ENCODE measurements at regions not wholly inside any gene's neighbourhood (a gene's known extent, or its start where the extent isn't known, plus 50 kb on each side); places are given as distances from the start of the nearest gene placed in this dataset.

- no peaks in the 10 kb centered on the region for H3K27me3 Mint-ChIP-seq (ENCODE audit: insufficient read depth)
- TF ChIP-seq CTCF (conservative IDR thresholded peaks at IDR 0.05), result peak; percentile 54
- H3K9me3 Mint-ChIP-seq, result no peaks in the 10 kb centered on the region
- Histone ChIP-seq H3K4me1 (ENCODE audit: control insufficient read depth, insufficient read depth, low read length) (peaks cover 20% of the 10 kb centered on the region), H3K4me3 (ENCODE audit: low read length) (no peak overlapping the region), H3K27ac (ENCODE audit: low read depth, low read length) (no peak overlapping the region), H3K36me3 (ENCODE audit: control insufficient read depth, insufficient read depth, low read length) (no peaks in the 10 kb centered on the region), H3K9ac (ENCODE audit: extremely low read depth, low read length, poor library complexity, severe bottlenecking) (no peak overlapping the region), H3K27me3 (ENCODE audit: control insufficient read depth, insufficient read depth, low read length, poor library complexity, severe bottlenecking) (no peaks in the 10 kb centered on the region), H3K9me3 (ENCODE audit: control insufficient read depth, low read length) (no peaks in the 10 kb centered on the region)
- DNase-seq, result no peak
- no CpG with 5 or more reads among the region's 1 CpG for WGBS, 2 experiments (ENCODE audit: insufficient coverage in 1 of 2, insufficient read length in 1 of 2)
- no peak overlapping the region for H3K4me3 Mint-ChIP-seq
- H3K36me3 Mint-ChIP-seq (ENCODE audit: low read depth), result peaks cover 3% of the 10 kb centered on the region
- peaks cover 42% of the 10 kb centered on the region for H3K4me1 Mint-ChIP-seq
- H3K27ac Mint-ChIP-seq, result no peak overlapping the region
These were observed 68.3 kb upstream of the DST start for GRCh38 chr6:56710967-56711366.

- no peaks in the 10 kb centered on the region for H3K27me3 ChIP-seq (ENCODE audit: control insufficient read depth, insufficient read depth, low read length, poor library complexity, severe bottlenecking)
- no peaks in the 10 kb centered on the region for H3K9me3 ChIP-seq (ENCODE audit: control insufficient read depth, low read length)
- H3K36me3 ChIP-seq (ENCODE audit: control insufficient read depth, insufficient read depth, low read length), result no peaks in the 10 kb centered on the region
- Mint-ChIP-seq H3K36me3 (ENCODE audit: low read depth) (peaks cover 3% of the 10 kb centered on the region), H3K4me1 (peaks cover 29% of the 10 kb centered on the region), H3K27me3 (ENCODE audit: insufficient read depth) (no peaks in the 10 kb centered on the region), H3K9me3 (no peaks in the 10 kb centered on the region), H3K4me3 (no peak overlapping the region), H3K27ac (peak overlapping the region; percentile 53)
- DNase-seq, result no peak
- no peak overlapping the region for H3K9ac ChIP-seq (ENCODE audit: extremely low read depth, low read length, poor library complexity, severe bottlenecking)
- H3K4me3 ChIP-seq (ENCODE audit: low read length), result no peak overlapping the region
- H3K27ac ChIP-seq (ENCODE audit: low read depth, low read length), result no peak overlapping the region
- peaks cover 9% of the 10 kb centered on the region for H3K4me1 ChIP-seq (ENCODE audit: control insufficient read depth, insufficient read depth, low read length)
- 94 to 100% methylated on average over 1 to 4 of the region's 4 CpGs for WGBS, 2 experiments (ENCODE audit: insufficient coverage in 1 of 2, insufficient read length in 1 of 2)
- TF ChIP-seq CTCF (conservative IDR thresholded peaks at IDR 0.05), result no peak
These were observed 67.0 kb upstream of the DST start for GRCh38 chr6:56709650-56710049.

- TF ChIP-seq CTCF (conservative IDR thresholded peaks at IDR 0.05), result peak; percentile 84
- no peak overlapping the region for H3K27ac Mint-ChIP-seq
- H3K27me3 Mint-ChIP-seq (ENCODE audit: insufficient read depth), result no peaks in the 10 kb centered on the region
- H3K27me3 ChIP-seq (ENCODE audit: control insufficient read depth, insufficient read depth, low read length, poor library complexity, severe bottlenecking), result no peaks in the 10 kb centered on the region
- 82% methylated on average over 4 of the region's 4 CpGs for WGBS, 2 experiments (ENCODE audit: insufficient coverage in 1 of 2, insufficient read length in 1 of 2)
- DNase-seq, result no peak
- peaks cover 3% of the 10 kb centered on the region for H3K36me3 Mint-ChIP-seq (ENCODE audit: low read depth)
- H3K4me3 Mint-ChIP-seq, result no peak overlapping the region
- peaks cover 4% of the 10 kb centered on the region for H3K4me1 ChIP-seq (ENCODE audit: control insufficient read depth, insufficient read depth, low read length)
- peaks cover 23% of the 10 kb centered on the region for H3K4me1 Mint-ChIP-seq
- no peaks in the 10 kb centered on the region for H3K9me3 ChIP-seq (ENCODE audit: control insufficient read depth, low read length)
- H3K4me3 ChIP-seq (ENCODE audit: low read length), result no peak overlapping the region
- H3K9me3 Mint-ChIP-seq, result no peaks in the 10 kb centered on the region
- H3K27ac ChIP-seq (ENCODE audit: low read depth, low read length), result no peak overlapping the region
- H3K36me3 ChIP-seq (ENCODE audit: control insufficient read depth, insufficient read depth, low read length), result no peaks in the 10 kb centered on the region
- H3K9ac ChIP-seq (ENCODE audit: extremely low read depth, low read length, poor library complexity, severe bottlenecking), result no peak overlapping the region
These were observed 66.3 kb upstream of the DST start for GRCh38 chr6:56708810-56709597.
